NCI-H2081 treated with DMSO at 0.1 percent for 48 hours (cell line): ENCODE measurements at regions not wholly inside any gene's neighbourhood (a gene's known extent, or its start where the extent isn't known, plus 50 kb on each side); places are given as distances from the start of the nearest gene placed in this dataset.
"Not testable (repeated sequence)": the region's sequence is repeated elsewhere in the genome, so short reads cannot be mapped to it uniquely, and the experiment has no call there.

Source experiments
- DNase-seq: peaks from one replicate; lab custom pipeline; 2025; lab: John Stamatoyannopoulos, UW

GRCh38 chr4:147102596-147102995 is 156.9 kb upstream of the TTC29 start:
- no peak for DNase-seq

DNA sequence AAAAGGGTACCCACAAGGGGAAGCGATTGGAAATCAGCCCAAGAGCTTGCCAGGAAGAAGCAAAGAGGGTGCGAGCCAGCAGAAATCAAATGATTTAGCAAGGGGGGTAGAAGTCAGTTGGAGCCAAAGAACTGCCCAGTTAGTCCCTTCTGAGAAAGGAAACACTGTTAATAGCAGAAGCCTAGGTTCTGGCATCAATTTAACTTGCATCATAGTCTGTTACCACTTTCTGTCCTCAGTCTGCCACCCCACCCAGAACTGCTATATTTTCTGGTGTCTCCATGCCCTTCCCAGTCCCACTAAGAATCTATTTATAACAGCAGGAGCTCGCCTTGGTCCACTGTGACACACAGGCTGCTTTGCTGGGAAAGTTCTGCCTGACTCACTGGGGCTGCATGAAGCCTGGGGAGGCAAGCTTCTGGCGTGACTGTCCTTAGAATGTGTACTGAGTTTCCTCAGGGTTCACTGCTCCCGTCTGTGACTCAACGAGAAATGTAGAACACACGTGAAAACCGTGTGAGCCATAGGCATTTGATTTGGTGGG is 157.8 kb upstream of the TTC29 start:
- DNase-seq, result no peak

- DNase-seq, result no peak
These were observed 159.1 kb upstream of the TTC29 start for GRCh38 chr4:147104768-147105167.

GRCh38 chr4:147108409-147108808 is 162.7 kb upstream of the TTC29 start:
- no peak for DNase-seq

GRCh38 chr4:147109800-147110199 is 164.1 kb upstream of the TTC29 start:
- DNase-seq, result no peak

DNA sequence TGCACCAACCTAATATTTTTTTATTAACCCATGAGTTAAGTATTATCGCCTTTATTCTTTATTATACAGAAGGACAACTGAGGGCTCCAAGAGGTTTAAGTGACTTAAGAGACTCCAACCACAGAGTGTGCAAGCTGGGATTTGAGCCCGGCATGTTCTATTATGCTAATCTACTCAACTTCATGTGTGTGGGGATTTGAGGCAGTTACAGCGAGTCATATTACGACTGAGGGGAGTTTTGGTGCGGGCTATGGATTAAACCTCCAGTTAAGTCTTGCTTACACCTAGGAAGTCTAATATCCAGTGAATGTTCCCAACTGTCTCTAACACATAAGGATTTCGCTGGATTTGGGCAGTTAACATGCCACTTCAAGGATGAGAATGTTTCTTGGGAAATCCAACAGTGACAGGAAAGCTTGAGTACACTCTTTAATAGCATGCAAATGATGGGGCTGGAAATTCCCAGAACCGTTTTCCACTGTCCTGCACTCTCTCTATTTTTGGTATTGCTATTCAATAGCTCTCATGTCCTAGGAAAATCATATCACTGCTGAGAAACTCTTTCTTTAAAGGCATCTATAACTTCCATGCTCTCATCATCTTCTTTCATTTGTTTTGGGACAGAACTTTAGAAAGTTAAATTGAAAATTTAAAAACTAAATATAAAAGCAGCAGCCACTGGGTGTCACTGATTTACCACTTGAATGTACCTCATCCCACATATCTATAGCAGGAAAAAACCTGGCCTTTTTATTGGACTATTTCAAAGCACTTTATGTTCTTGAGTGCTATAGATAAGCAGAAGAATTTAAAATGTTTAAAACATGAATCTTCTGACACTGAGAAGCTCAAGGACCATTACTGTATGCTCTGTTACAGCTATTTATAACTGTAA is 165.1 kb upstream of the TTC29 start:
- no peak for DNase-seq

DNA sequence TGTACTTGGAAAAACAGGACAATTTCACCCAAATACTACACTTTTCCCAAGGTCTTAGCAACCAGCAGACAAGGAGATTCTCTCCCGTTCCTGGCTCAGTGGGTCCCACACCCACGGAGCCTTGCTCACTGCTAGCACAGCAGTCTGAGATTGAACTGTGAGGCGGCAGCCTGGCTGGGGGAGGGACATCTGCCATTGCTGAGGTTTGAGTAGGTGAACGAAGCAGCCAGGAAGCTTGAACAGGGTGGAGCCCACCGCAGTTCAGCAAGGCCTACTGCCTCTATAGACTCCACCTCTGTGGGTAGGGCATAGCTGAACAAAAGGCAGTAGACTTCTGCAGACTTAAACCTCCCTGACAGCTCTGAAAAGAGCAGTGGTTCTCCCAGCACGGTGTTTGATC is 166.5 kb upstream of the TTC29 start:
- not testable (repeated sequence) for DNase-seq

GRCh38 chr4:147117431-147117830 is 171.8 kb upstream of the TTC29 start:
- no peak for DNase-seq

DNA sequence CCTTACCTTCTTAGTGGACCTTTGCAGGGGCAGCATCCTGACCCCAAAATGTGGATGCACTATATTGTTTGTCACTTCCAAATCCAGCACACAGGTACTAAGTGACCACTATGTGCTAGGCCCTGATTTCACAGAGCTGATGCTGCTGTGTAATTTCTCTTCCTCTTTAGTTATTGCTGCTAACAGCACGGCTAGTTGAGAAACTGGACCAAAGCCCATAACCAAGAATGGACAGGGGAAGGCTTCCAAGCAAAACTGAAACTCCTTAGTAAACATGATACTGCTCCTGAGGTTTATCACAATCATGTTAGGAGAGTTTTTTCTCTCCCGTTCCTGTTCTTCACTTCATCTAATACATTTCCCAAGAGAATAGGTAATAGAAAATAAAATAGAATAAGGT is 172.9 kb upstream of the TTC29 start:
- DNase-seq, result no peak

- DNase-seq, result no peak
These were observed 177.0 kb upstream of the TTC29 start for GRCh38 chr4:147122685-147123084.

DNA sequence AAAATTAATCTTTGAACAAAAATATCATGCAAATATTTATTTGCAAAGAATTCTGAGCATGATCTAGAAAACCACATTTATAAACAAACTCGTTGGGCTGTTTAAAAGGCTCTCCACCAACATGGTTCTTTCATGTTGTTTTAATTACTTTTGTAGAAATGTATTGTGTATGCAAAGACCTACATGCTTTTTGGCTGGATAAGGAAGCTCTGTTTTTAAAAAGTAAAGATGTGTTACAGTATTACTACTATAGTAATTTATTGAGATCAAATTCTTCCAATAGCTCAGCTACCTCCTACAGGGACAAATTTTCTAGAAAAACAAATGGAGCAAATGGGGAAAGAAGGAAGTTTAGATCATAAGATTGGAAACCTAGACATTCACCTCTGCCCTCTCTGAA is 177.5 kb upstream of the TTC29 start:
- DNase-seq, result no peak

- DNase-seq, result no peak
These were observed 183.1 kb upstream of the TTC29 start for GRCh38 chr4:147128787-147129186.

- DNase-seq, result no peak
These were observed 184.0 kb upstream of the TTC29 start for GRCh38 chr4:147129687-147130086.

DNA sequence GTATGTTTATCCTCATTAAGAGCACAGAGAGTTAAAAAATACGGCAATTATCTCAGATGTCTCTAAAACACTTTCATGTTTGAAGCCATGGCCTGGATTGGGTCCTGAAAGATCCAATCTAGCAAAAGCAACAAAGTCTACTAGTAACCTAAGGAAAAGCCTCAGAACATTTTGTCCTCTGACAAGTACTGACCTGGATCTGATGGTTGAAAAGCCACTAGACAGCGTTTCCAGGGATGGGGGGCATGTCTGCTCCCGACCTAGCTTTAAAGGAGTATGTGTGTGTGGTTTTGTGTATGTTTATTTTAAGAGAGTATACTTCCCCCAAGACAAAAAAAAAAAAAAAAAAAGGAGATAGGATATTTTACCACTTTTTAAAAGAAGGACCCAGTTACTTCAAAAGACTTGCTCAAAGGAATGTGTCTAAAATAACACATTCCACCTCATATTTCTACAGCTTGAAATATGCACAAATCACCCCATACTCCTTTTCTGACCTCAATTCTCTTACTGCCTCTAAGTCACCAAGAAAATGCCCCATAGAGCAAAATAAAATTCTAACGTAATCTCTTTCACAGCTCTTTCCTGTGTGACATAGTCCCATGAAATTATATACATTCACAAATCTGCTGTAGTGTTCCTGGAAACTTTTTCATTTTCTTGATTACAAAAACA is 189.0 kb upstream of the TTC29 start:
- no peak for DNase-seq

DNA sequence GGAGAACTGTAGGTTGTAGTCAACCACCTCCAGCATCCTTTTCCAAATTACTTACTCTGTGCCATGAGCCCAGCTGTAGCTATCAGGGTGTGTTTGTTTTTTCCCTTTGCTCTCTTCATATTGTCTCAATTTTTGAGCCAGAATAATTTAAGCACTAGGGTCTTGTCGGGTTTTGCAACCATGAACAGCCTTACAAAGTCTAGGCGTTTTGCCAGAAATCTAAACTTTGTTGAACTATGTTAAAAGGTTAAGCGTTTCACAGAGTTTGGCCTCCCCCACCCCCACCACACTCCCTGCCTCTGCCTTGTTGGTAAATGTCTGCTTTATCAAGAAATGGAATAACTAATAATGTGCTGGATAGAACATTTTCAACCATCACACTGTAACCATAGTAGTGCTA is 190.6 kb upstream of the TTC29 start:
- no peak for DNase-seq

DNA sequence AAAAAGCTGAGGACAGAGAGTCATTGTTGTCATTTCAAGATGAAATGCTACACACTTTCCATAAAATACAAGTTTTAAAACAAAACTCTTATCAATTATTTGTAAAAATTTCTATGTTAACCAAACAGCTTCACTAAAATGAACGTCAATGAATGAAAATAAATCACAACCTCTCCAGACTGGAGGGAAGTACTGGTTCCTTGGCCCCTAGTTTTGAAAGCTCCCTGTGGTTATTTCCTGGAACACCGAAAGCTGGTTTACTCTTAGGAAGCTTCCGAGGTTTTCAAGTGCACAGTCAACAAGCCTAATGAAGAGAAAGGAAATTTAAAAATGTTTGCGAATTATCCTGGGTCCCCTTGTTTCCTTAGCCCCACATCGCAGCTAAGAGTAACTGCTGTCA is 191.1 kb upstream of the TTC29 start:
- no peak for DNase-seq

DNA sequence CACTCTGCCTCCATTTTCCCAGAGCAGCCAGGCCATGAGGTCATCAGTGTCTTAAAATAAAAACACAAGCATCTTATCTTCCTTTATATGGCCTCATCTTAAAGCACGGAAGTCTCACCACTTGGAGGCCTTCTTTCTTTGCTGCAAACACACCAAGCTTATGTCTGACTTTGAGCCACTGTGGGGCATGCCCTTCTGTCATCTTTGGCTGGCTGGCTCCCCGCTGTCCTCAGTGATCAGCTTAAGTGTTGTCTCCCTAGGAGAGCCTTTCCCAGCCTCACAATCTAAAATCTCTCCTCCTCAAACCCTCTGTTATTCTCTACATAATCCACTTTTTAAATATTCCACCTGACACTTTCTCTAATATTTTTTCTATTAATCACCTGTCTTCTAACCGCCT is 191.6 kb upstream of the TTC29 start:
- no peak for DNase-seq

- no peak for DNase-seq
These were observed 192.5 kb upstream of the TTC29 start for GRCh38 chr4:147138171-147138570.

DNA sequence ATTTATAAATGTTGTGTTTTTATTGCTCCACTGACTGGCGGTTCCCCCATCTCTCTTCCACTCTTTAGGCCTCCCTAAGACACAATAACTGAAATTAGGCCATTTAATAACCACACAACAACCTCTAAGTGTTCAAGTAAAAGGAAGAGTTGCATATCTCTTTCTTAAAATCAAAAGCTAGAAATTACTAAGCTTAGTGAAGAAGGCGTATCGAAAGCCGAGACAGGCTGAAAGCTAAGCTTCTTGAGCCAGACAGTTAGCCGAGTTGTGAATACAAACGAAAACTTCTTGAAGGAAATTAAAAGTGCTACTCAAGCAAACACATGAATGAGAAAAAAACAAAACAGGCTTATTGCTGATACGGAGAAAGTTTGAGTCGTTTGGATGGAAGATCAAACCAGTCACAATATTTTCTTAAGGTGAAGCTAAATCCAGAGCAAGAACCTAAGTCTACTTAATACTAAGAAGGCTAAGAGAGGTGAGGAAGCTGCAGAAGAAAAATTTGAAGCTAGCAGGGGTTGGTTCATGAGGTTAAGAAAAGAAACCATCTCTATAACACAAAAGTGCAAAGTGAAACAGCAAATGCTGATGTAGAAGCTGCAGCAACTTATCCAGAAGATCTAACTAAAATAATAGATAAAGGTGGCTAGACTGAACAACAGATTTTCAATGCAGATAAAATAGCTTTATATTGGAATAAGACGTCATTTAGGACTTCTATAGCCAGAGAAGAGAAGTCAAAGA is 194.0 kb upstream of the TTC29 start:
- DNase-seq, result no peak

DNA sequence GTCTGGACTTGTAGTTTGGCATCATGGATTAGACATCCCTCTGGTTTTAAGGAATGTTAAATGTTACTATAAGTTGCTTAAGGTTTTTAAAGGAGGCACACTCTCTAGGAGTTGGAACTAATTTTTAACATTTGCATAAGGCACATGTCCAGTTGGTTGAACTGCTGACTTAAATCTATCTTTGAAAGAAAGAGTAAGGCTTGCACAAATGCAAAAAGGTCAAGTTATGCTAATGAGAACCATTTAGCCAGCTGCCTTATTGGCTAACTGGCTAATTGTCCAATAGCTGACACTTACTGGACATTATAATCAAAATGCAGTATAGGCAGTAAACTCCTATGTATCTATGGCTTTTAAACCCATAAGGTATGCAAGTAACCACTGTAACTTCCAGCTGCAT is 206.1 kb upstream of the TTC29 start:
- no peak for DNase-seq

DNA sequence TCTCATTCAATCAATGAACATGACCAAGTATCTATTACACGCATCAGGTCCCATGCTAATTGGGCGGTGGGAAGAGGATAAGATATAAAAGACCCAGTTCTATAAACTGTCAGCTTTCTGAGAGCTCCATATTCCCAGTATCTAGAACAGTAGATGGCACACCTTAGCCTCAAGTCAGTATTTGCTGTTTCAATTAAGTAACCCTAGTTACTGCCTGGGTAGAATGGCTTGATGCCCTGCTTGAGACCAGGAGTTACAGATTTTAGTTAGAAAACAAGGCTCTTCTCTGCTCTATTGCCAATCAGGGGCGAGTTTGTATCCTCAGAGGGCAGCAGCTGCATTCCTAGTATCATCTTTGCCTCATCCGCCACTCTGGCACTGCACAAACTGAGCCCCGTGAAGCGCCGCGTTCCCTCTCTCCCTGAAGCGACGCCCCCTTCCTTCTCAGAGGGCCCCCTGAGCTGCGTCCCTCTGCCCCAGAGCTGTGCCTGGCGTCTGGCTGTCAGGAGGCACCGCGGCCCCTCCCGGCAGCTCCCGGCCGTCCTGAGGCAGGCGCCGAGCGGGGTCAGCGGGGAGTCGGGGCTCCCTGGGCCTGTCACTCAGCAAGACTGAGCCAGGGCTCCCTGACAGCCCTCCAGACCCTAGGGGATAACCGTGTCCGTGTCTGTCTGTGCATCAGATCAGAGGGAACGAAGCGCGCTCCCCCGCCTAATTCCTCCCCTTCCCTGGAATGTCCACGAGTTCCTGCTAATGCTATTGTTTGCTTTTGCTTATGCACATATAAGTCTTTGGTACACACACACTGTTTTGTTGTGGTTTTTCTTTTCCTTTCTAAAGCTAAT is 212.4 kb upstream of the TTC29 start:
- DNase-seq, result no peak
